Activated naive CD8-positive, alpha-beta T cell treated with anti-CD3 and anti-CD28 coated beads for 36 hours (primary cell): ENCODE measurements at regions not wholly inside any gene's neighbourhood (a gene's known extent, or its start where the extent isn't known, plus 50 kb on each side); places are given as distances from the start of the nearest gene placed in this dataset.

Experiments used
- DNase-seq: peaks from one replicate; pipeline ENCODE4 v3.0.0; 2021
- H3K27ac Mint-ChIP-seq: one replicate; pipeline ENCODE4 v1.8.0; 2022; ENCODE audit warnings: mild to moderate bottlenecking, moderate library complexity, mixed read lengths
- H3K27me3 Mint-ChIP-seq: one replicate; pipeline ENCODE4 v1.8.0; 2022; ENCODE audit warnings: mild to moderate bottlenecking, mixed read lengths
- H3K36me3 Mint-ChIP-seq: one replicate; pipeline ENCODE4 v1.8.0; 2021; ENCODE audit warnings: mild to moderate bottlenecking, mixed read lengths
- H3K4me1 Mint-ChIP-seq: one replicate; pipeline ENCODE4 v1.8.0; 2021; ENCODE audit warnings: mixed read lengths
- H3K4me3 Mint-ChIP-seq: one replicate; pipeline ENCODE4 v1.8.0; 2022; ENCODE audit warnings: mild to moderate bottlenecking, moderate library complexity, mixed read lengths
- H3K9me3 Mint-ChIP-seq: one replicate; pipeline ENCODE4 v1.8.0; 2022; ENCODE audit warnings: mixed read lengths

DNA sequence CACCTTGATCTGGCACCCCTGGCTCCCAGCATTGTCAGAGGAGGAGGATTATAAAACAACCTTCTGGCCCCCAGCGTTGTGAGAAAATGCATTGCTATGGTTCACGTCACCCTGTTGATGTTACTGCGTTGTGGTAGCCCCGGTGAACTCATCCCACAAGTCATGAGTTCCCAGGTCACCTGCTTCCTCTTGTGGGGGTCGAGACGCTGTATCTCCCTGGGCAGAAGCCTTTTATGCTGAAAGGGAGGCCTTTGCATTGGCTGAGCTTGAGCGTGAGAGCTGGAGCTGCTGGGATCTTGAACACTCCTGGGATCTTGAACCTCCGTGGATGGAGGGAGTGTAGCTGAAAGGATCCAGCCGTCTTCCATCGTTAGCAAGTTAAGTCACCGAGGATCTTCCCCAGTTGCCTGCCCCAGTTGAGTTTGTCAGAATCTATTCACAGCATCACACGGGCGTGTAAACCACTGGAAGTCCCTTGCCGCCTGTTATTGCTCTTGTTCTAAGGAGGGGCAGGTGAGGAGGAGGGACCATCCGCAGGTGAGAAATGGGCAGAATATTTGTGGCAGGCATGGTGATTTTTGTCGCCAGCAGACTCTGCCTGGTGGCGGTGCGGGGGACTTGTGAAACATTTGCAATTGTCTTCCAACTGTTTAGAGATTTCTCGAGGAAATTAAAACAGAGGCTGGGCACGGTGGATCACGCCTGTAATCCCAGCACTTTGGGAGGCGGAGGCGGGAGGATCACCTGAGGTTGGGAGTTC is 299.9 kb downstream of the ASMT start:
- peaks cover 33% of the 10 kb centered on the region for H3K27me3 Mint-ChIP-seq
- H3K36me3 Mint-ChIP-seq, result peaks cover 1% of the 10 kb centered on the region
- no peak overlapping the region for H3K27ac Mint-ChIP-seq
- no peaks in the 10 kb centered on the region for H3K9me3 Mint-ChIP-seq
- no peak overlapping the region for H3K4me3 Mint-ChIP-seq
- DNase-seq, result no peak
- H3K4me1 Mint-ChIP-seq, result no peaks in the 10 kb centered on the region

DNA sequence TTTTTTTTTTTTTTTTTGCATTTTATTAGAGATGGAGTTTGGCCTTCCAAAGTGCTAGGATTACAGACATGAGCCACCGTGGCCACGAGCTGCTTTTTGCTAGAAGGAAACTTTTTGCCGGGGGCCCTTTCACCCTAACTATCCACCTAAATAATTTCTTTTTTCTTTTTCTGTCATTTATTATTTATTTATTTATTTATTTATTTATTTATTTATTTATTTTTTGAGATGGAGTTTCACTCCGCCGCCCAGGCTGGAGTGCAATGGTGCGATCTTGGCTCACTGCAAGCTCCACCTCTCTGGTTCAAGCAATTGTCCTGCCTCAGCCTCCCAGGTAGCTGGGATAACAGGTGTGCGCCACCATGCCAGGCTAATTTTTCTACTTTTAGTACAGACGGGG is 303.9 kb downstream of the ASMT start:
- no peaks in the 10 kb centered on the region for H3K4me1 Mint-ChIP-seq
- H3K36me3 Mint-ChIP-seq, result no peaks in the 10 kb centered on the region
- no peak overlapping the region for H3K4me3 Mint-ChIP-seq
- no peak overlapping the region for H3K27ac Mint-ChIP-seq
- no peak for DNase-seq
- H3K9me3 Mint-ChIP-seq, result no peaks in the 10 kb centered on the region
- peaks cover 10% of the 10 kb centered on the region for H3K27me3 Mint-ChIP-seq

DNA sequence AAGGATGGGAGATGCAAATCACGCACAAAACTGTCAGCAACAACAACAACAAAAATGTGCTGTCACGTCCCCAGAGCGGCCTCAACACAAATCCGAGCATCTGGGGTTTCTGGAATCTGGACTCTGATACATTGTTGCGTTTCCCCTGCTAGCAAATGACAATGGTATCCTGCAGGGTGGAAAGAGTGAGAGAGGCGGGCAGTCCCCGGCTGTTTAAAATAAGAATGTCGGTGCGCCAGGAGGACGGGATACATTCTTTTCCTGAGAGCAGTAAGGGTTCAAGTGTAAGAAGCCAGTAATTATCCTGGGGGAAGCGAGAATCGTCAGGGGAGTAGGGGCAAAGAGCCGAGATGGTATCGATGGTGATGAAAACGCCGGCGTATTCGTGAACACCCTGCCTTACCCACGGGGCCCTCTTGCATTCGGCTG is 310.2 kb downstream of the ASMT start:
- Mint-ChIP-seq H3K9me3 (no peaks in the 10 kb centered on the region), H3K27me3 (peaks cover 16% of the 10 kb centered on the region), H3K4me3 (no peak overlapping the region), H3K27ac (no peak overlapping the region), H3K4me1 (peaks cover 2% of the 10 kb centered on the region), H3K36me3 (no peaks in the 10 kb centered on the region)
- no peak for DNase-seq

DNA sequence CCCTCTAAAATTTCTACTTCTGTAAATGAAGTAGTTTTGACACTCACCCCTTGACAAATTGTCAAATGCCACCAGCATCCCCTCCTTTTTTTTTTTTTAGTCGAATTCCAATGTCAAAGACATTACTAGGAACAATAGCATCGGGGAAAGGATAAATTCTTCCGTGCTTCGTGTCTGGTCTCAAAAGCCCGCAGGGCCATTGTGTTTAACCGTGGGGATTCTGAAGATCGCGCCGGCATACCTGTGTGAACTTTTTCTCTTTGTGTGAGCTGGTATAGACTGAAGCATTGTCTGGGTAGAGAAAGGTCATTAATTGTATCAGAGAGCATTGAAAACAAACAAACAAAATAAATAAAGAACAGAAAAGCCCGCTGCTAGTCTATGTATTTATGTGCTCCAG is 313.9 kb downstream of the ASMT start:
- no peak for DNase-seq
- Mint-ChIP-seq H3K27me3 (peaks cover 19% of the 10 kb centered on the region), H3K9me3 (no peaks in the 10 kb centered on the region), H3K4me3 (no peak overlapping the region), H3K4me1 (peaks cover 2% of the 10 kb centered on the region), H3K27ac (no peak overlapping the region), H3K36me3 (no peaks in the 10 kb centered on the region)

DNA sequence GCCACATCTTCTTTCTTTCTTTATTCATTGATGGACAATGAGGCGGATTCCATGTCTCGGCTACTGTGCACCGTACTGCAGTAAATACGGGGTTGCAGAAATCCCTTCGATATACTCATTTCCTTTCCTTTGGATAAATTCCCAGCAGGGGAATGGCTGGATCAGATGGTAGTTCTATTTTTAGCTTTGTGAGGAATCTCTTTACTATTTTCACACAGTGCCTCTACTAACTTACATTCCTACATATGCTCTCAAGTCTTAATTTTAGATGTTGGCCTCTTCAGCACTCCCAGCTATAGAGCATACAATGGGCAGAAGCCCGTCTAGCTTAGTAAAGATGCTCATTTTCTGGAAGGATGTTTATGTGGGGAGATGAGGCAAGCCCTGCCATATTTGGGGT is 317.4 kb downstream of the ASMT start:
- Mint-ChIP-seq H3K36me3 (no peaks in the 10 kb centered on the region), H3K27me3 (peaks cover 6% of the 10 kb centered on the region), H3K27ac (no peak overlapping the region), H3K4me3 (no peak overlapping the region), H3K9me3 (no peaks in the 10 kb centered on the region), H3K4me1 (no peaks in the 10 kb centered on the region)
- no peak for DNase-seq

DNA sequence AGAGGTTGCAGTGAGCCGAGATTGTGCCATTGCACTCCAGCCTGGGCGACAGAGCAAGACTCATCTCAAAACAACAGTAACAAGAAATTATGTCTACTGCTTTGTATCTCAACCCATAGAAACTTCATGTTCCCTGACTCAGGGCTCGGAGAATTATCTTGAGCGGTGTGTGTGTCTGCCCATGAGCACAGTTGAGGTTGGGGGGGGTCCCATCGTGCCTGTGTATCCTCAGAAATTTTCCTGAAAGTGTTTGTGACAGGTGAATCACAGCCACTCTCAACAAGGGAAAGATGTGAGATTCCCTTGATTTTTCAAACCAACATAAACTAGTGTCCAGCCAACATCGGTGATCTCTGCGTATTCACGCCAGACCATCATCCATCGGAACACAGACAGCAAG is 319.1 kb downstream of the ASMT start:
- Mint-ChIP-seq H3K9me3 (peaks cover 7% of the 10 kb centered on the region), H3K4me3 (no peak overlapping the region), H3K27me3 (peaks cover 6% of the 10 kb centered on the region), H3K4me1 (no peaks in the 10 kb centered on the region), H3K36me3 (peaks cover 2% of the 10 kb centered on the region), H3K27ac (no peak overlapping the region)
- no peak for DNase-seq

DNA sequence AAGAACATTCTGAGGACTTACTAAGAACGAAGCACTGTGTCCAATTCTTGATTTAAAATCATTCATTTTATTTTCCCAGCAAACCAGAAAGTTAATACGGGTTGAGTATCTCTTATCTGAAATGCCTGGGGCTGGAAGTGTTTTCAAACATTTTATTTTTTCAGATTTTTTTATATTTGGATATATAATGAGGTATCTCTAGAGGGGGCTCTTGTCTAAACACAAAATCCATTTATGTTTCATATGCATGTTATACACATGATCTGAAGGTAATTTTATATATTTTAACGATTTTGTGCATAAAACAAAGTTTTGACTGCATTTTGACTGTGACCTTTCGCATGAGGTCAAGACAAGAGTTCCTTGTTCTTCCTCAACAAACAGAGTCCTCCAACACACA is 320.9 kb downstream of the ASMT start:
- H3K27me3 Mint-ChIP-seq, result peaks cover 6% of the 10 kb centered on the region
- H3K36me3 Mint-ChIP-seq, result peaks cover 3% of the 10 kb centered on the region
- no peaks in the 10 kb centered on the region for H3K4me1 Mint-ChIP-seq
- no peak overlapping the region for H3K27ac Mint-ChIP-seq
- no peak for DNase-seq
- peaks cover 9% of the 10 kb centered on the region for H3K9me3 Mint-ChIP-seq
- H3K4me3 Mint-ChIP-seq, result no peak overlapping the region

DNA sequence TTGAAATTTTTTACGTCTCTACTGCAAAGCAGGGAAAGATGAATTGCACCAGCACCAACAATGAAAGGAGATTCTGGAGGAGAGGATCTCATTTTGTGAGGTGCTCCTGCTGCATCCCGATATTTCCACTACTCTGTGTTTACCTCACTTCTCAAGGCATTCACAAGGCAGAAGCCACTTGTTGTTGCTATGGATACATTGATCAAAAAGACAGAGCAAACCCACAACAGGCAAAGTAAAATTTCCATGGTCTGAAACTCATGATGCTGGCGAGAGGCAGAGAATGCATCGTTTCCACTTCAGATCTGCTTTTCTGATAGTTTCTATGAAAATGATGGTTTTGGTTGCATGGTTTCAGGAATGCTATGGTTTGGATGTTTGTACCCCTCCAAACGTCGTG is 323.3 kb downstream of the ASMT start:
- Mint-ChIP-seq H3K27me3 (peaks cover 3% of the 10 kb centered on the region), H3K4me3 (no peak overlapping the region), H3K27ac (no peak overlapping the region)

DNA sequence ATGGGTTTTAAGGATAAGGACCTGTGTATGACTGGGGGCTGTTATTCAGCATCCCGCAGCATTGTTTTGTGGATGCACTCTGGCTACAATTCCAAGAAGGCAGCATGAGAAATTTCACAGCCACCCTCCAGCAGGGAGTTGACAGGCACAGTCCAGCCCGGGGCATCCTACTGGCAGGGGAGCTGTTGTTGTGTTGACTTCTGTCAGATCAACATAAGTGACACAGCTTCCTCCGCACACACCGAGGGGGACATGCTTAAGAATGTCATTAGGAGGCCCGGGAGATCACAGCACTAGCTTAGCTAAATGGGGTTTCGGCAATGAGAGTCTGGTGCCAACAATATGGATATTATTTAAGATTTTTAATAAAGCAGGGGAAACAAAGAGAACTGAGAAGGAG is 326.5 kb downstream of the ASMT start:
- DNase-seq, result no peak
- Mint-ChIP-seq H3K4me1 (no peaks in the 10 kb centered on the region), H3K4me3 (no peak overlapping the region), H3K9me3 (peaks cover 9% of the 10 kb centered on the region), H3K36me3 (peaks cover 3% of the 10 kb centered on the region), H3K27ac (no peak overlapping the region), H3K27me3 (peaks cover 6% of the 10 kb centered on the region)

More for the DNA sequence above, 323.3 kb downstream of the ASMT start:
- peaks cover 9% of the 10 kb centered on the region for H3K9me3 Mint-ChIP-seq
- H3K36me3 Mint-ChIP-seq, result peaks cover 3% of the 10 kb centered on the region
- DNase-seq, result no peak
- H3K4me1 Mint-ChIP-seq, result no peaks in the 10 kb centered on the region

DNA sequence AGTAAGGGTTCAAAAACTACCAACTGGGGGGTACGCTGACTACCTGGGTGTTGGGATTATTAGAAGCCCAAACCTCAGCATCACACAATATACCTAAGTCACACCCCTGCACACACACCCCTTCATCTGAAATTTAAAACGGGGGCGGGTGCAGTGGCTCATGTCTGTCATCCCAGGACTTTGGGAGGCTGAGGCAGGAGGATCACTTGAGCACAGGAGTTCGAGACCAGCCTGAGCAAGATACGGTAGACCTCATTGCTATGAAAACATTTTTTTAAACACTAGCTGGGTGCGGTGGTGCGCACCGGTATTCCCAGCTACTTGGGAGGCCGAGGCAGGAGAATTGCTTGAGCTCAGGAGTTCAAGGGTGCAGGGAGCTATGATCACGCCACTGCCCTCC is 331.0 kb downstream of the ASMT start:
- H3K27me3 Mint-ChIP-seq, result peaks cover 6% of the 10 kb centered on the region
- no peak overlapping the region for H3K4me3 Mint-ChIP-seq
- no peak overlapping the region for H3K27ac Mint-ChIP-seq
- H3K4me1 Mint-ChIP-seq, result no peaks in the 10 kb centered on the region
- no peaks in the 10 kb centered on the region for H3K9me3 Mint-ChIP-seq
- H3K36me3 Mint-ChIP-seq, result no peaks in the 10 kb centered on the region
- DNase-seq, result no peak

DNA sequence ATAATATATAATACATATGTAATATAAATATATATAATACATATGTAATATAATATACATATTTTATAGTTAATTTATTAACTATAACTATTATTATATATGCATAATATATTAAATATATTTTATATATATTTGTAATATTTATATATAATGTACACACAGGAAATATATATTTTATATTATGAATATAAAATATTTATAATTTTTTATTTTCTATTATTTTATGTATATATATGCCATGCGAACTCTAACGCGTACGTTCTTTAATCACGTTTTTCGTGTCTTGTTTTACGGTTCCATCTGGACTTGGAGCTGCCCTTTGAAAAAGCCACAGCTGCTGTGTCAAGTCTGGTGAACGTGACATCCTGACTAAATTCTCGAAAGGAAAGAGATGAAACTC is 332.1 kb downstream of the ASMT start:
- DNase-seq, result no peak
- no peaks in the 10 kb centered on the region for H3K9me3 Mint-ChIP-seq
- H3K4me1 Mint-ChIP-seq, result no peaks in the 10 kb centered on the region
- H3K27me3 Mint-ChIP-seq, result peaks cover 6% of the 10 kb centered on the region
- H3K27ac Mint-ChIP-seq, result no peak overlapping the region
- no peak overlapping the region for H3K4me3 Mint-ChIP-seq
- no peaks in the 10 kb centered on the region for H3K36me3 Mint-ChIP-seq
